Stomach (tissue), 4 donors: ENCODE measurements at regions not wholly inside any gene's neighbourhood (a gene's known extent, or its start where the extent isn't known, plus 50 kb on each side); places are given as distances from the start of the nearest gene placed in this dataset.

Experiments
- CTCF ChIP-seq, 7 experiments: fragments of 450-650 bp in 4 of 7; fragments of 200-600 bp in 3 of 7; sonication (generic) in 3 of 7; IDR thresholded peaks; one replicate each; pipeline ENCODE4 v1.5.1; 2016 to 2019; ENCODE audit warnings: antibody characterized with exemption in 7 of 7, control low read depth in 2 of 7, mild to moderate bottlenecking in 1 of 7
- EP300 ChIP-seq: sonication (generic); formaldehyde crosslinking; IDR thresholded peaks from one replicate; pipeline ENCODE4 v1.6.1; 2017; ENCODE audit warnings: antibody characterized with exemption
- POLR2A ChIP-seq, 4 donors: fragments of 450-650 bp; IDR thresholded peaks; one replicate each; pipeline ENCODE4 v1.6.1; 2016; ENCODE audit warnings: antibody characterized with exemption in 4 of 4, control low read depth in 2 of 4, mild to moderate bottlenecking in 1 of 4, moderate library complexity in 1 of 4

- TF ChIP-seq CTCF (IDR thresholded peaks at IDR 0.05), result no peak
- no peak for TF ChIP-seq EP300
- TF ChIP-seq POLR2A (IDR thresholded peaks at IDR 0.05), result no peak
Measured at GRCh38 chr1:30508611-30509010, 214.8 kb downstream of the MATN1 start.
